T-helper 1 cell treated with Interleukin-12 subunit alpha and Interleukin-12 subunit beta and Interleukin-4 antibody, amounts not matched to agents 30 ng/mL and 1 ng/mL, for 36 hours (primary cell): ENCODE measurements at regions not wholly inside any gene's neighbourhood (a gene's known extent, or its start where the extent isn't known, plus 50 kb on each side); places are given as distances from the start of the nearest gene placed in this dataset.

ENCODE experiments used
- intact Hi-C: fragments of 100-400 bp; cut with micrococcal nuclease; formaldehyde crosslinking; loops from one replicate; pipeline ENCODE4 v1.15.1; 2024

GRCh38 chr5:157925786-157926671 lies 67.1 kb upstream of the CLINT1 start:
- intact Hi-C loops, result no loop called here

GRCh38 chr5:157924931-157925729 lies 66.2 kb upstream of the CLINT1 start:
- intact Hi-C loops, result no loop called here

GRCh38 chr5:157924490-157924889 lies 65.5 kb upstream of the CLINT1 start:
- intact Hi-C loops, result no loop called here

- intact Hi-C loops, result no loop called here
Observed at GRCh38 chr5:157923765-157924164, 64.8 kb upstream of the CLINT1 start.

- intact Hi-C loops, result no loop called here
Observed at GRCh38 chr5:157922026-157922425, 63.1 kb upstream of the CLINT1 start.

- intact Hi-C loops, result no loop called here
Observed at GRCh38 chr5:157920828-157921170, 61.9 kb upstream of the CLINT1 start.

GRCh38 chr5:157918811-157919742 lies 60.1 kb upstream of the CLINT1 start:
- intact Hi-C loops, result loop anchor here (1.0 to 2.0 kb wide), 6 partner anchors 30 to 157 kb away; no protein-coding TSS in a partner anchor

GRCh38 chr5:157917899-157918809 lies 59.2 kb upstream of the CLINT1 start:
- intact Hi-C loops, result loop anchor here (1.0 to 2.0 kb wide), 6 partner anchors 31 to 156 kb away; no protein-coding TSS in a partner anchor

GRCh38 chr5:157917491-157917890 lies 58.5 kb upstream of the CLINT1 start:
- intact Hi-C loops, result no loop called here

- intact Hi-C loops, result no loop called here
Observed at GRCh38 chr5:157915638-157916037, 56.7 kb upstream of the CLINT1 start.

- intact Hi-C loops, result no loop called here
Observed at GRCh38 chr5:157914151-157914788, 55.3 kb upstream of the CLINT1 start.

- intact Hi-C loops, result no loop called here
Observed at GRCh38 chr5:157913575-157913974, 54.6 kb upstream of the CLINT1 start.

- intact Hi-C loops, result no loop called here
Observed at GRCh38 chr5:157912621-157913325, 53.8 kb upstream of the CLINT1 start.

GRCh38 chr5:157911568-157911967 lies 52.6 kb upstream of the CLINT1 start:
- intact Hi-C loops, result no loop called here
